Endothelial cell of umbilical vein (primary cell): ENCODE measurements at regions not wholly inside any gene's neighbourhood (a gene's known extent, or its start where the extent isn't known, plus 50 kb on each side); places are given as distances from the start of the nearest gene placed in this dataset.

Experiments
- BruUV-seq: library from RNA; stranded (reverse); fragments of 400-500 nt; replicated peaks from 2 replicates; lab custom pipeline; 2021; lab: Mats Ljungman, UMichigan
- CTCF ChIA-PET: fragments of 300-600, 350-600 bp; sonication (Branson Sonifier 250); formaldehyde crosslinking; loops from one replicate; lab custom pipeline; 2021; ENCODE audit warnings: antibody characterized with exemption, inconsistent platforms; lab: Charles Lee
- POLR2A ChIA-PET: fragments of 300-600, 350-600 bp; sonication (Branson Sonifier 250); formaldehyde crosslinking; loops from one replicate; lab custom pipeline; 2021; ENCODE audit warnings: antibody characterized with exemption, inconsistent platforms; lab: Charles Lee
- DNase-seq: peaks from one replicate; pipeline ENCODE4 v3.0.0-alpha.2; 2011; ENCODE audit warnings: low read depth, low spot score
- FAIRE-seq: peaks from 2 replicates; lab custom pipeline; 2011; peaks lifted over from hg19 to GRCh38; lab: Jason Lieb, UNC
- H2AFZ ChIP-seq: 2 replicates; pipeline ENCODE4 v1.6.0; 2012; ENCODE audit warnings: low read depth, low read length, control low read depth, inconsistent platforms
- H3K27ac ChIP-seq: 2 replicates; pipeline ENCODE4 v1.5.1; 2011; ENCODE audit warnings: low read depth, mild to moderate bottlenecking, control low read depth, low read length, moderate library complexity; ENCODE audit not compliant: insufficient read depth
- H3K27me3 ChIP-seq, 2 experiments: 2 replicates each; pipeline versions ENCODE4 v1.6.0 to v1.6.1; 2011; ENCODE audit warnings: low read length in 2 of 2, mixed read lengths in 1 of 2; ENCODE audit not compliant: control insufficient read depth in 2 of 2, insufficient read depth in 2 of 2
- H3K36me3 ChIP-seq, 2 experiments: 2 replicates in 1 of 2; 3 replicates in 1 of 2; pipeline ENCODE4 v1.5.1; 2011; ENCODE audit warnings: low read length in 2 of 2, mild to moderate bottlenecking in 1 of 2, moderate library complexity in 1 of 2; ENCODE audit not compliant: control insufficient read depth in 2 of 2, insufficient read depth in 2 of 2; ENCODE audit errors: extremely low read depth in 1 of 2
- H3K4me1 ChIP-seq: 3 replicates; pipeline ENCODE4 v1.5.1; 2011; ENCODE audit warnings: mild to moderate bottlenecking, low read length; ENCODE audit not compliant: control insufficient read depth, insufficient read depth; ENCODE audit errors: extremely low read depth
- H3K4me2 ChIP-seq: 2 replicates; pipeline ENCODE4 v1.6.1; 2011; ENCODE audit warnings: low read length, control low read depth, mixed read lengths; ENCODE audit not compliant: insufficient read depth
- H3K4me3 ChIP-seq, 3 experiments: fragments of 200-600 bp in 1 of 3; sonication (generic), shearing (Covaris generic) in 1 of 3; replicated peaks in 1 of 3; 2 replicates each; pipeline ENCODE4 v1.5.1; 2011 to 2016; ENCODE audit warnings: control low read depth in 3 of 3, low read length in 3 of 3, mild to moderate bottlenecking in 2 of 3, inconsistent platforms in 1 of 3, low read depth in 1 of 3, moderate library complexity in 1 of 3; ENCODE audit not compliant: insufficient read depth in 1 of 3
- H3K79me2 ChIP-seq: 2 replicates; pipeline ENCODE4 v1.6.0; 2012; ENCODE audit warnings: low read length, inconsistent platforms; ENCODE audit not compliant: control insufficient read depth, insufficient read depth
- H3K9ac ChIP-seq: replicated peaks from 2 replicates; pipeline ENCODE3; 2011; ENCODE audit warnings: low read length, control low read depth; ENCODE audit not compliant: insufficient read depth; ENCODE audit errors: extremely low read depth
- H3K9me1 ChIP-seq: replicated peaks from 3 replicates; pipeline ENCODE4 v1.6.0; 2011; ENCODE audit warnings: mild to moderate bottlenecking, low read length; ENCODE audit not compliant: control insufficient read depth, insufficient read depth; ENCODE audit errors: extremely low read depth
- H3K9me3 ChIP-seq: replicated peaks from 2 replicates; pipeline ENCODE4 v1.5.1; 2012; ENCODE audit warnings: low read length, inconsistent platforms; ENCODE audit not compliant: control insufficient read depth, insufficient read depth
- H4K20me1 ChIP-seq: replicated peaks from 2 replicates; pipeline ENCODE3; 2011; ENCODE audit warnings: mild to moderate bottlenecking, low read length; ENCODE audit not compliant: control insufficient read depth, insufficient read depth; ENCODE audit errors: extremely low read depth
- CTCF ChIP-seq, 2 donors: IDR thresholded peaks; 1 replicate in 1 of 2; 2 replicates in 1 of 2; pipeline ENCODE4 v1.5.1; 2011; ENCODE audit warnings: low read length in 2 of 2, mild to moderate bottlenecking in 2 of 2, moderate library complexity in 2 of 2, control low read depth in 1 of 2, inconsistent platforms in 1 of 2, low read depth in 1 of 2; ENCODE audit not compliant: insufficient read depth in 1 of 2; ENCODE audit errors: extremely low read depth in 1 of 2
- EZH2 ChIP-seq: IDR thresholded peaks from 2 replicates; pipeline ENCODE4 v1.6.1; 2012; ENCODE audit warnings: borderline replicate concordance, low read depth, mild to moderate bottlenecking, moderate library complexity, low read length, inconsistent platforms; ENCODE audit not compliant: severe bottlenecking
- FOS ChIP-seq: IDR thresholded peaks from 2 replicates; pipeline ENCODE4 v1.6.1; 2011; ENCODE audit warnings: mild to moderate bottlenecking, low read length, moderate library complexity, borderline replicate concordance; ENCODE audit not compliant: insufficient read depth
- GATA2 ChIP-seq: IDR thresholded peaks from 2 replicates; pipeline ENCODE4 v1.7.0; 2011; ENCODE audit warnings: low read depth, mild to moderate bottlenecking, moderate library complexity, mixed read lengths, low read length; ENCODE audit not compliant: insufficient read length, insufficient read depth
- JUN ChIP-seq: IDR thresholded peaks from 2 replicates; pipeline ENCODE4 v1.6.1; 2011; ENCODE audit warnings: borderline replicate concordance, low read depth; ENCODE audit not compliant: insufficient read length, insufficient read depth
- MYC ChIP-seq: IDR thresholded peaks from one replicate; pipeline ENCODE4 v1.6.1; 2011; ENCODE audit warnings: mild to moderate bottlenecking, low read depth, low read length
- POLR2A ChIP-seq: IDR thresholded peaks from 2 replicates; pipeline ENCODE4 v1.6.1; 2012; ENCODE audit warnings: low read depth, mild to moderate bottlenecking, control low read depth, low read length
- POLR2AphosphoS5 ChIP-seq: IDR thresholded peaks from 2 replicates; pipeline ENCODE4 v1.6.1; 2012; ENCODE audit warnings: low read depth, mild to moderate bottlenecking, control low read depth, low read length, moderate library complexity; ENCODE audit not compliant: insufficient read depth
- dilution Hi-C: fragments of 300-500 bp; cut with MboI; formaldehyde crosslinking; loops from one replicate; pipeline ENCODE4 v1.15.0; 2019; ENCODE audit warnings: low sequenced_read_pairs; ENCODE audit not compliant: extremely low pct_ligation_motif_present
- intact Hi-C: fragments of 100-400 bp; cut with micrococcal nuclease; formaldehyde crosslinking; loops from one replicate; pipeline ENCODE4 v1.10.0; 2022
- TF ChIP-seq, protein P1 (sequence below): IDR thresholded peaks from 2 replicates; pipeline ENCODE4 v1.6.1; 2011; ENCODE audit not compliant: insufficient read depth, insufficient read length

DNA sequence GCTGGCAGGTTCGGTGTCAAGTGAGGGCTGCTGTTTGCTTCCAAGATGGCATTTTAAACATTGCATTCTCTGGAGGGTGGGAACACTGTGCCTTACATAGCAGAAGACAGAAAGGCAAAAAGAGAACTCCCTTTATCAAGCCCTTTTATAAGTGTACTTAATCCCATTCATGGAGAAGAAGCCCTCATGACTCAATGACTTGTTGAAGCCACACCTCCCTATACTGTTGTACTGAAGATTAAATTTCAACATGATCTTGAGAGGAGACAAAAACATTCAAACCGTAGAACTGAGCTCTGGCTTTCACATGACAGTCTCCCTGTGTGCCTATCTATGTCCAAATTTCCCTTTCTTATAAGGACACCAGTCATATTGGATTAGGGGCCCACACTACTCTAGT lies 443.4 kb upstream of the CDIN1 start:
- Histone ChIP-seq H3K36me3 (no peaks in the 10 kb centered on the region), H3K27ac (no peak overlapping the region), H3K9ac (no peak overlapping the region), H3K4me3 (no peak overlapping the region), H3K9me1 (no peaks in the 10 kb centered on the region), H3K4me1 (no peaks in the 10 kb centered on the region), H3K4me2 (no peak overlapping the region), H3K79me2 (no peaks in the 10 kb centered on the region), H3K9me3 (no peaks in the 10 kb centered on the region), H2AFZ (no peak overlapping the region), H4K20me1 (no peaks in the 10 kb centered on the region), H3K27me3 (no peaks in the 10 kb centered on the region)
- BruUV-seq: no TSS peak
- TF ChIP-seq EZH2: no peak
- no peak for TF ChIP-seq JUN
- TF ChIP-seq POLR2AphosphoS5: no peak
- TF ChIP-seq POLR2A: no peak
- TF ChIP-seq FOS: no peak
- no peak for TF ChIP-seq GATA2
- TF ChIP-seq CTCF (IDR thresholded peaks at IDR 0.05; ENCODE audit: extremely low read depth in 1 of 2, insufficient read depth in 1 of 2, low read depth in 1 of 2, low read length in 2 of 2): no peak
- no peak for TF ChIP-seq MYC
- TF ChIP-seq, protein P1, sequence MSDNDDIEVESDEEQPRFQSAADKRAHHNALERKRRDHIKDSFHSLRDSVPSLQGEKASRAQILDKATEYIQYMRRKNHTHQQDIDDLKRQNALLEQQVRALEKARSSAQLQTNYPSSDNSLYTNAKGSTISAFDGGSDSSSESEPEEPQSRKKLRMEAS: no peak
- CTCF ChIA-PET: no interaction called here
- no peak for FAIRE-seq
- dilution Hi-C loops (no loop called here), intact Hi-C loops (no loop called here)
- DNase-seq: no peak
- POLR2A ChIA-PET: no interaction called here
